ENCODE measurements at regions not wholly inside any gene's neighbourhood (a gene's known extent, or its start where the extent isn't known, plus 50 kb on each side); places are given as distances from the start of the nearest gene placed in this dataset.

- TF ChIP-seq EZH2 (conservative IDR thresholded peaks at IDR 0.05; ENCODE audit: low read depth, low read length) (no peak), RAD21 (CRISPR knock-in tag; IDR thresholded peaks at IDR 0.05) (no peak)
Measured at GRCh38 chr15:27617013-27617412, 482.1 kb downstream of the OCA2 start.

Data from HepG2 (cell line).